CD14-positive monocyte (primary cell): ENCODE measurements at regions not wholly inside any gene's neighbourhood (a gene's known extent, or its start where the extent isn't known, plus 50 kb on each side); places are given as distances from the start of the nearest gene placed in this dataset.

Experiments used
- DNase-seq, 3 donors: peaks; one replicate each; pipeline ENCODE4 v3.0.0-alpha.2; 2011 to 2022
- H2AFZ ChIP-seq: 2 replicates; pipeline ENCODE4 v1.6.0; 2012; ENCODE audit warnings: mild to moderate bottlenecking, low read depth, low read length, inconsistent platforms; ENCODE audit not compliant: insufficient read depth, poor library complexity, severe bottlenecking
- H3K27ac ChIP-seq, 2 donors: 1 replicate in 1 of 2; 2 replicates in 1 of 2; pipeline ENCODE4 v1.5.1; 2012 to 2013; ENCODE audit warnings: low read length in 2 of 2, control low read depth in 1 of 2, inconsistent platforms in 1 of 2, low read depth in 1 of 2, mild to moderate bottlenecking in 1 of 2
- H3K27me3 ChIP-seq, 2 donors: one replicate each; pipeline versions ENCODE4 v1.6.0 to v1.6.1; 2011 to 2013; ENCODE audit warnings: low read length in 2 of 2; ENCODE audit not compliant: control insufficient read depth in 2 of 2, insufficient read depth in 2 of 2
- H3K36me3 ChIP-seq, 2 donors: replicated peaks in 1 of 2; 1 replicate in 1 of 2; 2 replicates in 1 of 2; pipeline versions ENCODE4 v1.5.1 to v1.6.1; 2012 to 2013; ENCODE audit warnings: low read length in 2 of 2, control low read depth in 1 of 2, inconsistent platforms in 1 of 2, mild to moderate bottlenecking in 1 of 2; ENCODE audit not compliant: insufficient read depth in 2 of 2, control insufficient read depth in 1 of 2
- H3K4me1 ChIP-seq, 2 donors: 1 replicate in 1 of 2; 2 replicates in 1 of 2; pipeline versions ENCODE4 v1.5.1 to v1.6.1; 2012 to 2013; ENCODE audit warnings: low read length in 2 of 2, control low read depth in 1 of 2, inconsistent platforms in 1 of 2, mild to moderate bottlenecking in 1 of 2, moderate library complexity in 1 of 2; ENCODE audit not compliant: insufficient read depth in 2 of 2, control insufficient read depth in 1 of 2
- H3K4me2 ChIP-seq: replicated peaks from 2 replicates; pipeline ENCODE3; 2012; ENCODE audit warnings: low read length, moderate library complexity, mild to moderate bottlenecking; ENCODE audit not compliant: poor library complexity, severe bottlenecking; ENCODE audit errors: extremely low read depth
- H3K4me3 ChIP-seq, 3 experiments: fragments of 200-600 bp in 1 of 3; sonication (generic) in 1 of 3; replicated peaks in 1 of 3; 1 replicate in 2 of 3; 2 replicates in 1 of 3; pipeline ENCODE4 v1.5.1; 2011 to 2013; ENCODE audit warnings: low read length in 3 of 3, mild to moderate bottlenecking in 3 of 3, control low read depth in 2 of 3, low read depth in 2 of 3, inconsistent platforms in 1 of 3, moderate library complexity in 1 of 3
- H3K79me2 ChIP-seq: 2 replicates; pipeline ENCODE4 v1.6.0; 2012; ENCODE audit warnings: mild to moderate bottlenecking, control low read depth, inconsistent platforms, low read length, moderate library complexity; ENCODE audit not compliant: insufficient read depth
- H3K9ac ChIP-seq: 2 replicates; pipeline ENCODE4 v1.6.0; 2017; ENCODE audit warnings: low read length, mild to moderate bottlenecking; ENCODE audit not compliant: insufficient read depth, poor library complexity, severe bottlenecking
- H3K9me3 ChIP-seq, 2 donors: replicated peaks in 1 of 2; 1 replicate in 1 of 2; 2 replicates in 1 of 2; pipeline versions ENCODE4 v1.5.1 to v1.6.1; 2012 to 2013; ENCODE audit warnings: low read length in 2 of 2, control low read depth in 1 of 2; ENCODE audit not compliant: control insufficient read depth in 1 of 2, insufficient read depth in 1 of 2
- H4K20me1 ChIP-seq: 2 replicates; pipeline ENCODE4 v1.6.0; 2012; ENCODE audit warnings: mild to moderate bottlenecking, low read length, control low read depth, moderate library complexity; ENCODE audit not compliant: insufficient read depth
- H3K27ac Mint-ChIP-seq, 7 donors: one replicate each; pipeline ENCODE4 v1.8.0; 2020; ENCODE audit warnings: mild to moderate bottlenecking in 7 of 7, mixed read lengths in 7 of 7, moderate library complexity in 6 of 7, inconsistent platforms in 2 of 7
- H3K27me3 Mint-ChIP-seq, 3 donors: one replicate each; pipeline ENCODE4 v1.8.0; 2021 to 2022; ENCODE audit warnings: low read depth in 3 of 3, mild to moderate bottlenecking in 3 of 3, mixed read lengths in 3 of 3, moderate library complexity in 3 of 3, inconsistent platforms in 1 of 3
- H3K36me3 Mint-ChIP-seq, 2 donors: one replicate each; pipeline ENCODE4 v1.8.0; 2020; ENCODE audit warnings: mixed read lengths in 2 of 2, inconsistent platforms in 1 of 2, mild to moderate bottlenecking in 1 of 2
- H3K4me1 Mint-ChIP-seq: one replicate; pipeline ENCODE4 v1.8.0; 2020; ENCODE audit warnings: mild to moderate bottlenecking, mixed read lengths
- H3K4me3 Mint-ChIP-seq, 2 donors: one replicate each; pipeline ENCODE4 v1.8.0; 2020; ENCODE audit warnings: mild to moderate bottlenecking in 2 of 2, mixed read lengths in 2 of 2, moderate library complexity in 1 of 2
- H3K9me3 Mint-ChIP-seq, 7 donors: one replicate each; pipeline ENCODE4 v1.8.0; 2020 to 2022; ENCODE audit warnings: mixed read lengths in 7 of 7, mild to moderate bottlenecking in 6 of 7, moderate library complexity in 6 of 7, inconsistent platforms in 2 of 7
- CTCF ChIP-seq: fragments of 200-600 bp; IDR thresholded peaks from one replicate; pipeline ENCODE4 v1.8.0; 2022; ENCODE audit warnings: antibody characterized with exemption, mild to moderate bottlenecking
- WGBS: methylation state at CpG from one replicate; pipeline ENCODE4 v1.1.5; 2013; ENCODE audit warnings: missing lambda C conversion rate; ENCODE audit not compliant: insufficient coverage; 5-methylcytosine and 5-hydroxymethylcytosine counted together
- intact Hi-C, 2 donors: fragments of 100-400 bp; cut with micrococcal nuclease; formaldehyde crosslinking; loops; one replicate each; pipeline versions ENCODE4 v1.15.0 to v1.15.1; 2023

GRCh38 chr6:4451718-4452117 is 316.3 kb upstream of the ECI2 start:
- peaks cover 3 to 11% (median 6%) of the 10 kb centered on the region in 7 donors for H3K9me3 Mint-ChIP-seq
- peaks cover 7 to 16% of the 10 kb centered on the region in 2 donors for H3K9me3 ChIP-seq
- WGBS: no CpG with 5 or more reads among the region's 1 CpG
- H3K4me2 ChIP-seq: no peak overlapping the region
- TF ChIP-seq CTCF: no peak
- H3K79me2 ChIP-seq: no peaks in the 10 kb centered on the region
- peaks cover 6% of the 10 kb centered on the region for H3K4me1 Mint-ChIP-seq
- H2AFZ ChIP-seq: no peak overlapping the region
- H3K36me3 Mint-ChIP-seq: no peaks in the 10 kb centered on the region
- no peak overlapping the region for H3K9ac ChIP-seq
- peaks cover 3 to 5% (median 4%) of the 10 kb centered on the region in 3 donors for H3K27me3 Mint-ChIP-seq
- H3K27me3 ChIP-seq: no peaks in the 10 kb centered on the region
- intact Hi-C loops: no loop called here
- no peak overlapping the region for H3K4me3 ChIP-seq
- no peak overlapping the region for H3K27ac ChIP-seq
- no peaks in the 10 kb centered on the region for H3K36me3 ChIP-seq
- no peaks in the 10 kb centered on the region for H4K20me1 ChIP-seq
- H3K4me1 ChIP-seq: peaks cover 0 to 4% of the 10 kb centered on the region in 2 donors
- no peak overlapping the region for H3K27ac Mint-ChIP-seq
- no peak for DNase-seq
- H3K4me3 Mint-ChIP-seq: no peak overlapping the region

- Mint-ChIP-seq H3K36me3 (no peaks in the 10 kb centered on the region), H3K4me1 (peaks cover 6% of the 10 kb centered on the region), H3K27ac (no peak overlapping the region), H3K4me3 (no peak overlapping the region), H3K27me3 (peaks cover 3 to 5% (median 4%) of the 10 kb centered on the region in 3 donors), H3K9me3 (peaks cover 3 to 7% (median 5%) of the 10 kb centered on the region in 7 donors)
- Histone ChIP-seq H3K9ac (no peak overlapping the region), H2AFZ (no peak overlapping the region), H3K4me2 (no peak overlapping the region), H3K36me3 (no peaks in the 10 kb centered on the region), H3K27me3 (no peaks in the 10 kb centered on the region), H4K20me1 (no peaks in the 10 kb centered on the region), H3K79me2 (no peaks in the 10 kb centered on the region), H3K9me3 (peaks cover 3 to 15% of the 10 kb centered on the region in 2 donors), H3K4me1 (peaks cover 0 to 6% of the 10 kb centered on the region in 2 donors), H3K27ac (no peak overlapping the region), H3K4me3 (no peak overlapping the region)
- no CpG with 5 or more reads among the region's 3 CpGs for WGBS
- TF ChIP-seq CTCF: no peak
- DNase-seq: no peak
- intact Hi-C loops: no loop called here
These were observed 315.7 kb upstream of the ECI2 start for GRCh38 chr6:4451081-4451480.
